Panc1 (cell line): ENCODE measurements at regions not wholly inside any gene's neighbourhood (a gene's known extent, or its start where the extent isn't known, plus 50 kb on each side); places are given as distances from the start of the nearest gene placed in this dataset.

Experiments
- ATAC-seq: fragments of 200-7000 bp; cut with Tn5 transposase; 2 replicates; pipeline ENCODE4 v1.9.1; 2020; ENCODE audit warnings: mild to moderate bottlenecking, moderate library complexity
- BruUV-seq: library from RNA; stranded (reverse); fragments of 400-500 nt; replicated peaks from 2 replicates; lab custom pipeline; 2021; lab: Mats Ljungman, UMichigan
- CTCF ChIA-PET: fragments of 300-600 bp; sonication (Branson Sonifier 250); formaldehyde crosslinking; loops from one replicate; lab custom pipeline; 2022; ENCODE audit warnings: antibody characterized with exemption; lab: Charles Lee
- POLR2A ChIA-PET: fragments of 300-600 bp; sonication (Branson Sonifier 250); formaldehyde crosslinking; loops from one replicate; lab custom pipeline; 2022; ENCODE audit warnings: antibody characterized with exemption; lab: Charles Lee
- DNase-seq: peaks from one replicate; pipeline ENCODE4 v3.0.0-alpha.2; 2010; ENCODE audit warnings: low read depth, low spot score
- H3K27ac ChIP-seq: 2 replicates; pipeline ENCODE4 v1.5.1; 2011; ENCODE audit warnings: mild to moderate bottlenecking, low read length, inconsistent platforms
- H3K27me3 ChIP-seq: fragments of 200-500 bp; sonication (Bioruptor generic); 2 replicates; pipeline ENCODE4 v1.6.0; 2014; ENCODE audit warnings: low read length, inconsistent platforms; ENCODE audit not compliant: control insufficient read depth, insufficient read depth
- H3K36me3 ChIP-seq: fragments of 200-500 bp; sonication (Bioruptor generic); 2 replicates; pipeline ENCODE4 v1.5.1; 2014; ENCODE audit warnings: inconsistent platforms, mild to moderate bottlenecking, low read length, moderate library complexity; ENCODE audit not compliant: control insufficient read depth, insufficient read depth
- H3K4me1 ChIP-seq: 2 replicates; pipeline ENCODE4 v1.5.1; 2011; ENCODE audit warnings: inconsistent platforms, mild to moderate bottlenecking, low read length, moderate library complexity; ENCODE audit not compliant: control insufficient read depth, insufficient read depth
- H3K4me3 ChIP-seq, 2 experiments: 2 replicates each; pipeline ENCODE4 v1.5.1; 2011 to 2012; ENCODE audit warnings: low read depth in 2 of 2, low read length in 2 of 2, mild to moderate bottlenecking in 2 of 2, inconsistent platforms in 1 of 2, moderate library complexity in 1 of 2
- H3K9me3 ChIP-seq: fragments of 200-500 bp; sonication (Bioruptor generic); 2 replicates; pipeline ENCODE4 v1.5.1; 2014; ENCODE audit warnings: low read depth, mild to moderate bottlenecking, inconsistent platforms, low read length, moderate library complexity; ENCODE audit not compliant: control insufficient read depth, insufficient read depth
- POLR2AphosphoS5 ChIP-seq: IDR thresholded peaks from 2 replicates; pipeline ENCODE4 v1.6.1; 2012; ENCODE audit warnings: mild to moderate bottlenecking, low read depth, low read length, moderate library complexity
- SIN3A ChIP-seq: IDR thresholded peaks from 2 replicates; pipeline ENCODE4 v1.6.1; 2012; ENCODE audit warnings: low read depth, mild to moderate bottlenecking, low read length, moderate library complexity, borderline replicate concordance; ENCODE audit not compliant: insufficient read depth
- TCF7L2 ChIP-seq: IDR thresholded peaks from 2 replicates; pipeline ENCODE4 v1.6.1; 2011; ENCODE audit warnings: mild to moderate bottlenecking, low read depth, low read length, inconsistent platforms
- in situ Hi-C: cut with HindIII; loops from 2 replicates; pipeline ENCODE4 v1.10.0; 2016; ENCODE audit warnings: low sequenced_read_pairs, low pct_unique_long_range_greater_than_20kb
- intact Hi-C: fragments of 100-400 bp; cut with micrococcal nuclease; formaldehyde crosslinking; loops from one replicate; pipeline ENCODE4 v1.10.0; 2022; ENCODE audit not compliant: unreplicated experiment
- TF ChIP-seq, protein P1 (sequence below), 2 experiments: IDR thresholded peaks; 2 replicates each; pipeline ENCODE4 v1.6.1; 2011 to 2012; ENCODE audit warnings: low read depth in 2 of 2, control low read depth in 1 of 2, low read length in 1 of 2, mild to moderate bottlenecking in 1 of 2, moderate library complexity in 1 of 2; ENCODE audit not compliant: insufficient read depth in 1 of 2
- TF ChIP-seq, protein P2 (sequence below): fragments of 450-650 bp; IDR thresholded peaks from 2 replicates; pipeline ENCODE4 v1.5.1; 2017; ENCODE audit warnings: mild to moderate bottlenecking

DNA sequence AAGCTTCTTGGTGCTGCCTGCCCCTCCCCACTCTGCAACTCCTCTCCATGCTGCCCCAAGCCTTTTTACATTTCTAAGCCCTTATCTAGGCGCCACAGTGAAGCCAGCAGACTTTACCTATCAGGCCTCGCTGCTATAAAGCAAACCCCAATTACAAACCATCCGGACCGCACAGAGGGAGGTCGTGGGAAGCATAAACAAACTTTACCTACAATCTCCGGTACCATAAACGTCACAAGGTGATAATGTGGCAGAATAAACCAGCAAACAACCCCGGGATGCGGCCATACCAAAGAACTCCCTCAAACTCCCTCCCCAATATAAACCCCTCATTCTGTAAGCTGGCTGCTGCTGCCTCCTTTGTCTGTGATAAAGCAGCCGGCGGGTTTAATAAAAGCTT, 54.0 kb upstream of the ZCCHC13 start:
- TF ChIP-seq TCF7L2 (peak; percentile 61), POLR2AphosphoS5 (no peak)
- no TSS peak for BruUV-seq
- CTCF ChIA-PET, result no interaction called here
- H3K4me3 ChIP-seq, result no peak overlapping the region
- DNase-seq (no peak), ATAC-seq (peak; percentile 37; the same call in 1 of the 2 replicates)
- H3K4me1 ChIP-seq, result peaks cover 55% of the 10 kb centered on the region
- intact Hi-C loops, result no loop called here
- POLR2A ChIA-PET, result no interaction called here
- no peaks in the 10 kb centered on the region for H3K9me3 ChIP-seq
- peak overlapping the region; percentile 89 for H3K27ac ChIP-seq
- in situ Hi-C loops, result no loop called here
- H3K36me3 ChIP-seq, result peaks cover 12% of the 10 kb centered on the region; the same call in 1 of the 2 replicates
- no peaks in the 10 kb centered on the region for H3K27me3 ChIP-seq

DNA sequence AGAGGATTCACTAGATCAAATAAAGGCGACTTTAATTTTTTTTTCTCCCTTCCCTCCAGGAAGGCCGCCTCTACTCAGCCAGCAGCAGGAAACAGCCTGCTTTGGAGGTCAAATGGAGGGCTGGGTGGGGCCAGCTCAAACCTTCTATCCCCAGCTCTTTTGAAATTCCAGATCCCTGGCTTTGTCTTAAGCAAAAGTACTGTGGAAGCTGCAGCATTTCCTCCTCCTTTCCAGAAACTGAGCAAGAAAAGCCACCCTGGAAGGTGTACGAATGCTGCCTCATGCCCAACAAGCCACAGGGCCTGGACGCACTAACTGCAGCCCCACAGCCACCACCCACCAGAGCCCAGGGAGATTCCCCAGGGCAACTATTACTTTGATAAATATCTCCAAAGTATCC, 55.1 kb upstream of the ZCCHC13 start:
- Histone ChIP-seq H3K4me1 (peaks cover 50% of the 10 kb centered on the region), H3K4me3 (no peak overlapping the region), H3K27ac (peak overlapping the region; percentile 76), H3K9me3 (no peaks in the 10 kb centered on the region), H3K36me3 (peaks cover 12% of the 10 kb centered on the region; the same call in 1 of the 2 replicates), H3K27me3 (no peaks in the 10 kb centered on the region)
- ATAC-seq, result peak; percentile 35; the same call in 1 of the 2 replicates
- TSS peak; percentile 0 for BruUV-seq
- ChIA-PET POLR2A (interaction anchor here (0.6 kb wide), 1 partner anchor 30 kb away, joined by 3 read pairs; no protein-coding TSS in a partner anchor), CTCF (no interaction called here)
- in situ Hi-C loops, result no loop called here
- no peak for DNase-seq
- intact Hi-C loops, result no loop called here
- TF ChIP-seq, protein P1, sequence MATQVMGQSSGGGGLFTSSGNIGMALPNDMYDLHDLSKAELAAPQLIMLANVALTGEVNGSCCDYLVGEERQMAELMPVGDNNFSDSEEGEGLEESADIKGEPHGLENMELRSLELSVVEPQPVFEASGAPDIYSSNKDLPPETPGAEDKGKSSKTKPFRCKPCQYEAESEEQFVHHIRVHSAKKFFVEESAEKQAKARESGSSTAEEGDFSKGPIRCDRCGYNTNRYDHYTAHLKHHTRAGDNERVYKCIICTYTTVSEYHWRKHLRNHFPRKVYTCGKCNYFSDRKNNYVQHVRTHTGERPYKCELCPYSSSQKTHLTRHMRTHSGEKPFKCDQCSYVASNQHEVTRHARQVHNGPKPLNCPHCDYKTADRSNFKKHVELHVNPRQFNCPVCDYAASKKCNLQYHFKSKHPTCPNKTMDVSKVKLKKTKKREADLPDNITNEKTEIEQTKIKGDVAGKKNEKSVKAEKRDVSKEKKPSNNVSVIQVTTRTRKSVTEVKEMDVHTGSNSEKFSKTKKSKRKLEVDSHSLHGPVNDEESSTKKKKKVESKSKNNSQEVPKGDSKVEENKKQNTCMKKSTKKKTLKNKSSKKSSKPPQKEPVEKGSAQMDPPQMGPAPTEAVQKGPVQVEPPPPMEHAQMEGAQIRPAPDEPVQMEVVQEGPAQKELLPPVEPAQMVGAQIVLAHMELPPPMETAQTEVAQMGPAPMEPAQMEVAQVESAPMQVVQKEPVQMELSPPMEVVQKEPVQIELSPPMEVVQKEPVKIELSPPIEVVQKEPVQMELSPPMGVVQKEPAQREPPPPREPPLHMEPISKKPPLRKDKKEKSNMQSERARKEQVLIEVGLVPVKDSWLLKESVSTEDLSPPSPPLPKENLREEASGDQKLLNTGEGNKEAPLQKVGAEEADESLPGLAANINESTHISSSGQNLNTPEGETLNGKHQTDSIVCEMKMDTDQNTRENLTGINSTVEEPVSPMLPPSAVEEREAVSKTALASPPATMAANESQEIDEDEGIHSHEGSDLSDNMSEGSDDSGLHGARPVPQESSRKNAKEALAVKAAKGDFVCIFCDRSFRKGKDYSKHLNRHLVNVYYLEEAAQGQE (IDR thresholded peaks at IDR 0.05; ENCODE audit: insufficient read depth in 1 of 2, low read depth in 2 of 2, low read length in 1 of 2), result no peak
- no peak for TF ChIP-seq SIN3A

DNA sequence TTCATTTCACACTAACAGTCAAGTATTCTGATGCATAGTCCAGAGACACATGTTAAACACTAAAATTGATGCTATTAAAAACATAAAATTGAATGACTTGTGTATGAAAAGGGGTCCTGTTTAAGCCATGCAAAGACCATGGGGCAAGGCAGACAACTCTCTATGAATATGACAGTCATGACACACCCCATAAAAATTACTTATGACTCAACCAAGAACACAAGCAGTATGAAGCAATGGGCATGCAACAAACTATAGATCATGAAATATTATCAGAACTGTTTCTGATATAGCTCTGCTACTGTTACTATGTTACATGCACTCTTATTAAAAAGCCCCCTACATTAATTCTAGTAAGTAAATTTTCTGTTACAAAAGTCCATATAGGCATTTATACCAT, 57.5 kb upstream of the ZCCHC13 start:
- no peaks in the 10 kb centered on the region for H3K9me3 ChIP-seq
- ChIA-PET POLR2A (no interaction called here), CTCF (no interaction called here)
- TF ChIP-seq POLR2AphosphoS5, result no peak
- TF ChIP-seq, protein P1 (IDR thresholded peaks at IDR 0.05; ENCODE audit: insufficient read depth in 1 of 2, low read depth in 2 of 2, low read length in 1 of 2), result no peak
- TF ChIP-seq TCF7L2, result no peak
- no peak for TF ChIP-seq SIN3A
- TF ChIP-seq, protein P2, sequence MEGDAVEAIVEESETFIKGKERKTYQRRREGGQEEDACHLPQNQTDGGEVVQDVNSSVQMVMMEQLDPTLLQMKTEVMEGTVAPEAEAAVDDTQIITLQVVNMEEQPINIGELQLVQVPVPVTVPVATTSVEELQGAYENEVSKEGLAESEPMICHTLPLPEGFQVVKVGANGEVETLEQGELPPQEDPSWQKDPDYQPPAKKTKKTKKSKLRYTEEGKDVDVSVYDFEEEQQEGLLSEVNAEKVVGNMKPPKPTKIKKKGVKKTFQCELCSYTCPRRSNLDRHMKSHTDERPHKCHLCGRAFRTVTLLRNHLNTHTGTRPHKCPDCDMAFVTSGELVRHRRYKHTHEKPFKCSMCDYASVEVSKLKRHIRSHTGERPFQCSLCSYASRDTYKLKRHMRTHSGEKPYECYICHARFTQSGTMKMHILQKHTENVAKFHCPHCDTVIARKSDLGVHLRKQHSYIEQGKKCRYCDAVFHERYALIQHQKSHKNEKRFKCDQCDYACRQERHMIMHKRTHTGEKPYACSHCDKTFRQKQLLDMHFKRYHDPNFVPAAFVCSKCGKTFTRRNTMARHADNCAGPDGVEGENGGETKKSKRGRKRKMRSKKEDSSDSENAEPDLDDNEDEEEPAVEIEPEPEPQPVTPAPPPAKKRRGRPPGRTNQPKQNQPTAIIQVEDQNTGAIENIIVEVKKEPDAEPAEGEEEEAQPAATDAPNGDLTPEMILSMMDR, result no peak
- ATAC-seq (no peak), DNase-seq (peak; percentile 30)
- in situ Hi-C loops, result no loop called here
- no peaks in the 10 kb centered on the region for H3K27me3 ChIP-seq
- H3K4me3 ChIP-seq, result no peak overlapping the region
- intact Hi-C loops, result no loop called here
- no TSS peak for BruUV-seq
- H3K36me3 ChIP-seq, result peaks cover 12% of the 10 kb centered on the region; the same call in 1 of the 2 replicates
- peaks cover 51% of the 10 kb centered on the region for H3K4me1 ChIP-seq
- H3K27ac ChIP-seq, result peak overlapping the region; percentile 66; the same call in 1 of the 2 replicates
